GM13977 (cell line): ENCODE measurements at regions not wholly inside any gene's neighbourhood (a gene's known extent, or its start where the extent isn't known, plus 50 kb on each side); places are given as distances from the start of the nearest gene placed in this dataset.
A peak's percentile ranks its signal among the peaks of the same experiment; 100 is the strongest.

Experiments
- DNase-seq: peaks from one replicate; pipeline ENCODE4 v3.0.0; 2012; ENCODE audit warnings: low spot score
- CTCF ChIP-seq: IDR thresholded peaks from 2 replicates; pipeline ENCODE4 v1.5.1; 2012; ENCODE audit warnings: mild to moderate bottlenecking, control low read depth; ENCODE audit not compliant: insufficient read depth; ENCODE audit errors: extremely low read depth, missing control alignments
- in situ Hi-C: fragments of 300-500 bp; cut with MboI; formaldehyde crosslinking; loops from one replicate; pipeline ENCODE4 v1.12.0; 2022; ENCODE audit warnings: low sequenced_read_pairs, low pct_unique_long_range_greater_than_20kb, mixed read lengths, inconsistent platforms; ENCODE audit not compliant: unreplicated experiment

- in situ Hi-C loops = no loop called here
- DNase-seq = no peak
- TF ChIP-seq CTCF = no peak
Observed at GRCh38 chr16:35747658-35748455, 2288.4 kb downstream of the TP53TG3F start.

- TF ChIP-seq CTCF = no peak
- in situ Hi-C loops = no loop called here
- no peak for DNase-seq
Observed at GRCh38 chr16:35748621-35749252, 2289.3 kb downstream of the TP53TG3F start.

GRCh38 chr16:35749253-35750141 lies 2290.1 kb downstream of the TP53TG3F start:
- no peak for TF ChIP-seq CTCF
- DNase-seq = no peak
- in situ Hi-C loops = no loop called here

- in situ Hi-C loops = no loop called here
- peak; percentile 7 for DNase-seq
- no peak for TF ChIP-seq CTCF
Observed at GRCh38 chr16:35750157-35750689, 2290.8 kb downstream of the TP53TG3F start.

- in situ Hi-C loops = no loop called here
- no peak for DNase-seq
- TF ChIP-seq CTCF = no peak
Observed at GRCh38 chr16:35750701-35751104, 2291.3 kb downstream of the TP53TG3F start.

- no peak for DNase-seq
- in situ Hi-C loops = no loop called here
Observed at GRCh38 chr16:35751191-35751941, 2292.0 kb downstream of the TP53TG3F start.

More at GRCh38 chr16:35751191-35751941, 2292.0 kb downstream of the TP53TG3F start:
- no peak for TF ChIP-seq CTCF
